22Rv1 (cell line): ENCODE measurements at regions not wholly inside any gene's neighbourhood (a gene's known extent, or its start where the extent isn't known, plus 50 kb on each side); places are given as distances from the start of the nearest gene placed in this dataset.
"Not testable (repeated sequence)": the region's sequence is repeated elsewhere in the genome, so short reads cannot be mapped to it uniquely, and the experiment has no call there.

Experiments used
- H3K27ac ChIP-seq: fragments of 450-650 bp; 2 replicates; pipeline ENCODE4 v1.5.1; 2017
- CTCF ChIP-seq: fragments of 450-650 bp; IDR thresholded peaks from 2 replicates; pipeline ENCODE4 v1.5.1; 2017; ENCODE audit warnings: mild to moderate bottlenecking
- ZFX ChIP-seq: fragments of 450-650 bp; IDR thresholded peaks from 2 replicates; pipeline ENCODE4 v1.6.1; 2017; ENCODE audit warnings: antibody characterized with exemption, borderline replicate concordance

GRCh38 chr2:47728551-47728950 lies 54.4 kb upstream of the MSH6 start:
- H3K27ac ChIP-seq: no peak overlapping the region

DNA sequence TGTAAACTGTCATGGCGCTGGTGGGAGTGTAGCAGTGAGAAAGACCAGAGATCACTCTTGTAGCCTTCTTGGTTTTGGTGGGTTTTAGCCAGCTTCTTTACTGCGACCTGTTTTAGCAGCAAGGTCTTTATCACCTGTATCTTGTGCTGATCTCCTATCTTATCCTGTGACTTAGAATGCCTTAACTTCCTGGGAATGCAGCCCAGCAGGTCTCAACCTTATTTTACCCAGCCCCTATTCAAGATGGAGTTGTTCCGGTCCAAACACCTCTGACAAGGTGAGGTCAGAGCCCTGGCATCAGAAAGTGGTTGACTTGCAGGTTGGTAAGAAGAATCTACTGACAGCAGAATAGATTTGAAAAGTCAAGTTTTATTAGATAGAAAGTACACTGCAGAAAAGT lies 55.0 kb upstream of the MSH6 start:
- no peak for TF ChIP-seq CTCF
- no peak for TF ChIP-seq ZFX
- H3K27ac ChIP-seq: no peak overlapping the region

More at GRCh38 chr2:47728551-47728950, 54.4 kb upstream of the MSH6 start:
- no peak for TF ChIP-seq CTCF
- no peak for TF ChIP-seq ZFX

DNA sequence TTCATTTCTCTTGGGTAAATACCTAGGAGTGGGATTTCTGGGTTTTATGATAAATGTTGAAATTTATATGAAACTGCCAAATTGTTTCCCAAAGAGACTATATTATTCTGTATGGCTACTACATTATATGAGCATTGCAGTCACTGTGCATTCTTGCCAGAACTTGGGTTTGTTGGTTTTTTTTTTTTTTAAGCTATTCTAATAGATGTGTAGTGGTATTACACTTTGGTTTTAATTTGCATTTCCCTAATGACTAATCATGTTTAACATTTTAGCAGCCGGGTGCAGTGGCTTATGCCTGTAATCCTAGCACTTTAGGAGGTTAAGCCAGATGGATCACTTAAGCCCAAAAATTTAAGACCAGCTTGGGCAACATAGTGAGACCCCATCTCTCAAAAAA lies 56.0 kb upstream of the MSH6 start:
- H3K27ac ChIP-seq: not testable (repeated sequence)

DNA sequence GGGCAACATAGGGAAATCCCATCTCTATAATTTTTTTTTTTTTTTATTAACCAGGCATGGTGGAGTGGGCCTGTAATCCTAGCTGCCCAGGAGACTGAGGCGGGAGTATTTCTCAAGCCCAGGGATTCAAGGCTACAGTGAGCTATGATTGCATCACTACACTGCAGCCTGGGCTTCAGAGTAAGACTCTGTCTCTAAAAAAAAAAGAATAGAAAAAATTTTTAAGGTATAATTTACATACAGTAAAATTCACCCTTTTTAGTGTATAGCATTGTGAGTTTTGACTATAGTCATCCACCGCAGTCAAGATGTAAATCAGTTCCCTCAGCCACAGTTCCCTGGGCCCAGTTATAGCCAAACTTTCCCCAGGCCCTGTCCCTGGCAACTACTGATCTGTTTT lies 57.1 kb upstream of the MSH6 start:
- H3K27ac ChIP-seq: no peak overlapping the region
- TF ChIP-seq ZFX (no peak), CTCF (no peak)

- TF ChIP-seq CTCF (no peak), ZFX (no peak)
- no peak overlapping the region for H3K27ac ChIP-seq
Observed at GRCh38 chr2:47724221-47724981, 58.5 kb upstream of the MSH6 start.

- no peak overlapping the region for H3K27ac ChIP-seq
- TF ChIP-seq CTCF: no peak
- TF ChIP-seq ZFX: no peak
Observed at GRCh38 chr2:47721296-47721695, 61.6 kb upstream of the MSH6 start.

- no peak overlapping the region for H3K27ac ChIP-seq
- TF ChIP-seq ZFX (no peak), CTCF (no peak)
Observed at GRCh38 chr2:47720559-47720958, 62.4 kb upstream of the MSH6 start.

GRCh38 chr2:47720036-47720435 lies 62.9 kb upstream of the MSH6 start:
- TF ChIP-seq ZFX (no peak), CTCF (no peak)
- no peak overlapping the region for H3K27ac ChIP-seq
